Adrenal gland (tissue), 9 donors: ENCODE measurements at regions not wholly inside any gene's neighbourhood (a gene's known extent, or its start where the extent isn't known, plus 50 kb on each side); places are given as distances from the start of the nearest gene placed in this dataset.

ENCODE experiments used
- DNase-seq, 7 donors: peaks; one replicate each; pipeline ENCODE4 v3.0.0-alpha.2; 2019 to 2020
- H3K27ac ChIP-seq, 5 donors: fragments of 200-600 bp; sonication (generic) in 4 of 5; 1 replicate in 3 of 5; 2 replicates in 2 of 5; pipeline versions ENCODE4 v1.5.1 to v1.8.0; 2016 to 2020; ENCODE audit warnings: mild to moderate bottlenecking in 1 of 5
- H3K27me3 ChIP-seq: fragments of 200-600 bp; 2 replicates; pipeline ENCODE4 v1.8.0; 2021
- H3K36me3 ChIP-seq, 2 donors: fragments of 200-600 bp; replicated peaks in 1 of 2; 1 replicate in 1 of 2; 2 replicates in 1 of 2; pipeline versions ENCODE4 v1.5.1 to v1.8.0; 2018 to 2022
- H3K4me1 ChIP-seq, 2 donors: fragments of 200-600 bp; replicated peaks in 1 of 2; 1 replicate in 1 of 2; 2 replicates in 1 of 2; pipeline versions ENCODE4 v1.5.1 to v1.8.0; 2018 to 2021
- H3K4me3 ChIP-seq, 4 donors: fragments of 200-600 bp; sonication (generic) in 3 of 4; one replicate each; pipeline ENCODE4 v1.5.1; 2016 to 2018
- H3K9me3 ChIP-seq, 3 donors: fragments of 200-600 bp; sonication (generic) in 1 of 3; replicated peaks in 1 of 3; 1 replicate in 2 of 3; 2 replicates in 1 of 3; pipeline versions ENCODE4 v1.5.1 to v1.8.0; 2016 to 2021
- CTCF ChIP-seq, 6 experiments: fragments of 450-650 bp in 4 of 6; fragments of 200-600 bp in 2 of 6; sonication (generic) in 1 of 6; IDR thresholded peaks; 1 replicate in 5 of 6; 2 replicates in 1 of 6; pipeline versions ENCODE4 v1.5.1 to v1.8.0; 2016 to 2021; ENCODE audit warnings: antibody characterized with exemption in 6 of 6, mild to moderate bottlenecking in 2 of 6, moderate library complexity in 1 of 6
- POLR2A ChIP-seq, 2 donors: fragments of 450-650 bp; IDR thresholded peaks; one replicate each; pipeline ENCODE4 v1.6.1; 2017; ENCODE audit warnings: antibody characterized with exemption in 2 of 2, mild to moderate bottlenecking in 2 of 2, moderate library complexity in 1 of 2
- WGBS, 4 donors: extraction: QIAGEN DNeasy Blood & Tissue Kit in 2 of 4; methylation state at CpG; one replicate each; pipeline versions ENCODE4 v1.1.5 to v1.1.7; 2013 to 2017; 5-methylcytosine and 5-hydroxymethylcytosine counted together
- intact Hi-C, 2 donors: fragments of 100-400 bp; cut with DNase I; formaldehyde crosslinking; loops; one replicate each; pipeline versions ENCODE4 v1.14.1 to v1.15.0; 2022 to 2023
- donor health status: healthy with polysubstance abuse.
- donor health status: Bipolar disorder and iron deficiency.
- donor health status: DM: yes; HTN: yes; CAD: no.
- donor health status: DM: no; HTN: no; CAD: no.
- donor health status: DM: no; HTN: no; CAD: no.

- Histone ChIP-seq H3K27me3 (no peaks in the 10 kb centered on the region), H3K36me3 (no peaks in the 10 kb centered on the region), H3K4me3 (no peak overlapping the region), H3K27ac (no peak overlapping the region), H3K4me1 (peaks cover 0 to 24% of the 10 kb centered on the region in 2 donors), H3K9me3 (no peaks in the 10 kb centered on the region)
- intact Hi-C loops, result no loop called here
- no peak for TF ChIP-seq CTCF (IDR thresholded peaks at IDR 0.05)
- TF ChIP-seq POLR2A (IDR thresholded peaks at IDR 0.05), result no peak
- WGBS, 4 donors, result 95 to 98% (median 96%) methylated on average over 8 of the region's 8 CpGs
- no peak for DNase-seq
Measured at GRCh38 chr3:120502116-120502515, 51.3 kb upstream of the FSTL1 start.
